SJCRH30 (cell line): ENCODE measurements at regions not wholly inside any gene's neighbourhood (a gene's known extent, or its start where the extent isn't known, plus 50 kb on each side); places are given as distances from the start of the nearest gene placed in this dataset.
"Not testable (repeated sequence)": the region's sequence is repeated elsewhere in the genome, so short reads cannot be mapped to it uniquely, and the experiment has no call there.

Experiments used
- DNase-seq, 2 experiments: peaks; one replicate each; pipeline ENCODE4 v3.0.0-alpha.2; 2015 to 2020
- H3K27ac ChIP-seq: fragments of 250-450 bp; sonication (Bioruptor Pico); 2 replicates; pipeline ENCODE4 v1.5.1; 2020; ENCODE audit warnings: mild to moderate bottlenecking, moderate library complexity
- H3K27me3 ChIP-seq: fragments of 250-450 bp; sonication (Bioruptor Pico); 2 replicates; pipeline ENCODE4 v1.5.1; 2020; ENCODE audit warnings: mild to moderate bottlenecking, moderate library complexity
- H3K36me3 ChIP-seq: fragments of 250-450 bp; sonication (Bioruptor Pico); 2 replicates; pipeline ENCODE4 v1.5.1; 2020; ENCODE audit warnings: mild to moderate bottlenecking, moderate library complexity
- H3K4me1 ChIP-seq: fragments of 250-450 bp; sonication (Bioruptor Pico); 2 replicates; pipeline ENCODE4 v1.5.1; 2020; ENCODE audit warnings: mild to moderate bottlenecking, moderate library complexity
- H3K4me3 ChIP-seq: fragments of 250-450 bp; sonication (Bioruptor Pico); 2 replicates; pipeline ENCODE4 v1.5.1; 2020; ENCODE audit warnings: mild to moderate bottlenecking, moderate library complexity
- H3K9me3 ChIP-seq: fragments of 250-450 bp; sonication (Bioruptor Pico); replicated peaks from 2 replicates; pipeline ENCODE4 v1.5.1; 2020; ENCODE audit warnings: mild to moderate bottlenecking, moderate library complexity

- Histone ChIP-seq H3K27ac (no peak overlapping the region), H3K27me3 (0 out of 2 replicates have a peak, but pooled peaks cover 4% of the 10 kb centered on the region), H3K4me1 (no peaks in the 10 kb centered on the region), H3K9me3 (no peaks in the 10 kb centered on the region), H3K36me3 (no peaks in the 10 kb centered on the region), H3K4me3 (no peak overlapping the region)
- peak; percentile 22 to 67 for DNase-seq
Observed at GRCh38 chr10:80924063-80924952, 386.6 kb downstream of the SH2D4B start.

DNA sequence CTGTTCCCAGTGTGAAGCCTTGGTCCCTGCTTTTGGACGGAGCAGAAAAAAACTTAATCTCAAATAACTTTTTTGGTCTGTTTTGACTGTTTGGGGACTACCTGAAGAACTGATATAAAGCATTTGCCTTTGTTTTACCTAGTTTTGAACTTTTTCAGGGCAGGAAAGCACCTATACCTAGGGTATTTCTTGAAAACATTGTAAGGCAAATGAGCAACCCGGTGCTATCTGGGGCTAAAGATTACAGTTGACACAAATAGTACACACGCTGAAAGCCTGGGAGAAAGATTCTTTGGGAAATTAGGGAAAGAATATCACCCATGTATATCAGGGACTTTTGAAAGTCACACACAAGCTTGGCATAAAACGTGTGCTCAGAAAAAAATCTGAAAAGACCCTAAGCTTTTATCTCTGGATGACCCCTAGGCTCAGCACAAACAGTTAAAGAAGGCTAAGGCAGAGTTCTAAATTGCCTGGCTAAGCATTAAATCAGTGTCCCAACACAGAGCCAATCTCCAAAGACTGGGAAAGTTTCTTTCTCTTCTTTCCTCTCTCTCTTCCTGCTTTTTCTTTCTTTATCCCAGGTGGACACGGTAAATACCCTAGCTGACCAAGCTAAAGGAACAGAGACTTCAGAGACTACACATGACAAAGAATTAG, 389.8 kb downstream of the SH2D4B start:
- Histone ChIP-seq H3K4me1 (no peaks in the 10 kb centered on the region), H3K27ac (no peak overlapping the region), H3K36me3 (no peaks in the 10 kb centered on the region), H3K9me3 (no peaks in the 10 kb centered on the region), H3K4me3 (no peak overlapping the region), H3K27me3 (0 out of 2 replicates have a peak, but pooled peaks cover 4% of the 10 kb centered on the region)
- no peak for DNase-seq

DNA sequence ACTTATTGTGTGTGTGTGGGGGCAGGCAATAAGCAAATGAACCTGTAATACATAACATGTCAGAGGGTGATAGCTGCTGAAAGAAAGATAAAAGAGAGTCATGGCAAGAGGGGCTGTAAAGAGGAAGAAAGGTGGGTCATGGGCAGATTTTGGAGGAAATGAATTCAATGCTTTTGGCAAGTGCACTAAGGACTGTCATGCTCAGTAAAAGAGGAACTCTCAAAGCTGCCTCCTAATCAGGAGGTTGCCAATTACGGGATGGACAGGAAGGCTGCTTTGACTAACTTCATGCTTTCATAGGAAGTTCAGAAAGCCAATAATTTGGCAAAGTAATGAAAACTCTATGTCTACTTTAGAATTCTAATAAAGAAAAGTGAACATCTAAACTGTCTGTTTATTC, 401.2 kb downstream of the SH2D4B start:
- no peak for DNase-seq
- H3K27me3 ChIP-seq = no peaks in the 10 kb centered on the region

DNA sequence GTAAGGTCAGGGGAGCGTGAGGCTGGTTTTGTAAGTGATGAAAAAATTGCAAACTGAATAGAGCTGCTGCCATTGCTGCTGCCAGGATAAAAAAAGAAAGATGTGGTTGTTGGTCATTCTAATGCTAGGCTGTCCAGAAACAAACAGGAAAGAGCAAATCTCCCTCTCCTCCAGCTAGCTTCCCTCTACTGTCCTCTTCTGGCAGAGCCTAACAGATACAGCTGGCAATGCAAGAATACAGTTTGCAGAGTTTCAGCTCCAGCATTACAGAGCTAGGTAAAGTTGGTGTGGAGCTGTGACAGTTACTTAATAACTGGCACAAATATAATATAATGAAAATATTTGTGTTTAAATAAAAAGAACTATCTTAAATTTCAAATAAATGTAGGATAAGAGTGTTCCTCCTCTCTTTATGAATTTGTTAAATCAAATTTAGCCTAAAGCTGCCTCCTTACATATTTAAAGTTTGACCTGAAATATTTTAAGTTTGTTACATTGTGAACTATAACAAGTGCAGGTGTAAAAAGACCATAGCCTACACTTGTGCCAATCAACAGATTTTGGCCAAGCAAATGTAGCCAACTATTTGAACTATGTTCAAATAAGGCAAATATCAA, 407.7 kb downstream of the SH2D4B start:
- peak in 1 of 2 experiments; percentile 9 for DNase-seq
- no peaks in the 10 kb centered on the region for H3K9me3 ChIP-seq
- H3K4me1 ChIP-seq = no peaks in the 10 kb centered on the region
- no peak overlapping the region for H3K27ac ChIP-seq
- H3K36me3 ChIP-seq = no peaks in the 10 kb centered on the region
- H3K4me3 ChIP-seq = no peak overlapping the region
- H3K27me3 ChIP-seq = no peaks in the 10 kb centered on the region; the same call in 1 of the 2 replicates

More for the DNA sequence above, 401.2 kb downstream of the SH2D4B start:
- Histone ChIP-seq H3K9me3 (no peaks in the 10 kb centered on the region), H3K36me3 (no peaks in the 10 kb centered on the region), H3K4me3 (no peak overlapping the region), H3K27ac (no peak overlapping the region), H3K4me1 (no peaks in the 10 kb centered on the region)

DNA sequence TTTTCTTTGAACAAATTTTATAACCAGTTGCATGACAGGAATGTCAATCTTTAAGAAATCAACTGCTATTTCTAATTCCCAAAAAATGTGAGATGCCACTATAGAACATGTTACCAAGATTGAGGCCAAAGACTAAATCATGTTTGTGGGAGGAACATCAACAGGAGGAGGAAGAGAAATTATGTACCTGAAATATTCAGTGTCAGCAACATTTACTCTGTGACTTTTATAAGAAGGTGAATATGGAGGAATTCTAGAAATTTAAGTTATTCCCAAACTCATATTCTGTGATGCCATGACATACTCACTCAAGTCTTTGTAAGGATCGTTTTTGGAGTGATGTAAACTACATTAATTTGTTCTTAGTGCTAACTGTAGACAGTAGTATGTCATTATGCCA, 408.4 kb downstream of the SH2D4B start:
- Histone ChIP-seq H3K27me3 (no peaks in the 10 kb centered on the region; the same call in 1 of the 2 replicates), H3K4me3 (no peak overlapping the region), H3K9me3 (no peaks in the 10 kb centered on the region), H3K36me3 (no peaks in the 10 kb centered on the region), H3K27ac (no peak overlapping the region), H3K4me1 (no peaks in the 10 kb centered on the region)
- DNase-seq = no peak

DNA sequence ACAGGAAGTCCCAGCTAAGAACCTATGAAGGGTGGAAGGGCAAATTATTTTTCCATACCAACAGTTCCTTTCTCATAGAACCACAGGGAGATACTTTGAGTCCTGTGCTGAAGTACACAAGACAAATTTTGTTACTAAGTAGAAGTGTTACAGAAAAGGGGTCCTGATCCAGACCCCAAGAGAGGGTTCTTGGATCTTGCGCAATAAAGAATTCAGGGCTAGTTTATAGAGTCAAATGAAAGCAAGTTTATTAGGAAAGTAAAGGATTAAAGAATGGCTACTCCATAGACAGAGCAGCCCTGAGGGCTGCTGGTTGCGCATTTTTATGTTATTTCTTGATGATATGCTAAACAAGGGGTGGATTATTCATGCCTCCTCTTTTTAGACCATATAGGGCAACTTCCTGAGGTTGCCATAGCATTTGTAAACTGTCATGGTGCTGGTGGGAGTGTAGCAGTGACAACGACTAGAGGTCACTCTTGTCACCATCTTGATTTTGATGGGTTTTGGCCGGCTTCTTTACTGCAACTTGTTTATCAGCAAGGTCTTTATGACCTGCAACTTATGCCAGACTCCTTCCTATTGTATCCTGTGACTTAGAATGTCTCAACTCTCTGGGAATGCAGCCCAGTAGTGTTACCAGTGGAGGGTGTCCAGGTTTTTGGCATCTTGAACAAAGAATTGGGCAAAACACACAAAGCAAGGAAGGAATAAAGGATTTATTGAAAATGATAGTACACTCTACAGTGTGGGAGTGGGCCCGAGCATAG, 409.4 kb downstream of the SH2D4B start:
- Histone ChIP-seq H3K36me3 (no peaks in the 10 kb centered on the region), H3K4me3 (no peak overlapping the region), H3K27me3 (no peaks in the 10 kb centered on the region; the same call in 1 of the 2 replicates), H3K9me3 (no peaks in the 10 kb centered on the region), H3K27ac (no peak overlapping the region), H3K4me1 (no peaks in the 10 kb centered on the region)
- no peak for DNase-seq

DNA sequence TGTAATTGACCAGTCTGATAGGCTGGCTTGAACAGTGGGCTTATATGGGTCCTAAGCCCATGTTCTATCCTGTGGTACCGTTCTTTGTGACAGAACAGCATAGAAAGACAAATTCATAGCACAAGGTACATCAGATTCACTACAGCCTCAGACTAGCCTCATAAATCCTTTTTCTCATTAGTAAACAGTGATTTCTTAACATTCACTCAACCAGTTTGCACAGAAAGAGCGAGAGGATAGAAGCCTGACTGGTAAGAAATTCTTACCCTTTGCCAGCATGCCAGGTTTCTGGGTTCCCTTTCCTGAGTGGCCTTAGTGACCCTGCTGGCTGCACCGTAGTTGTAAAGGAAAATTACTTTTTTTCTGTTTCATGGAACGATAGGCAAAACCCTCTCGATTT, 412.1 kb downstream of the SH2D4B start:
- no peaks in the 10 kb centered on the region for H3K27me3 ChIP-seq
- no peak for DNase-seq
- no peak overlapping the region for H3K27ac ChIP-seq
- no peaks in the 10 kb centered on the region for H3K36me3 ChIP-seq
- H3K4me3 ChIP-seq = no peak overlapping the region
- H3K4me1 ChIP-seq = no peaks in the 10 kb centered on the region
- no peaks in the 10 kb centered on the region for H3K9me3 ChIP-seq

DNA sequence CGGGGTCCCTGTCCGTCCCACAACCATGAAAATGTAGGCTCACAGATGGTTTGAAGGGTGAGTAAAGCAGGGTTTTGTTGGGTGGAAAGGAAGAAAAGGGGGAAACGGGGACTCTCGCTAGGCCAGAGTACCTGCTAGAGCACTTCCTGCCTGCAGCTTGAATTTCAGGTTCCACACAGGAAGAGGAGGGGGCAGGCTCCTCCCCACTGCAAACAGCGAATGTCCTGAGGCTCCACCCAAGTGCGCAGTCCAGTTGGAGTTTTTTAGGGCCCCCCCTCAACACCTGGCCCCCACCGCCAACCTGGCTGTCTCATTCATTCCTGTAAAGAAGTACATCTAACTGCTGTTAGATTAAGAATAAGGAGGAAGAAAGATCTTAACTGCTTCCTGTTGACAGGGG, 414.7 kb downstream of the SH2D4B start:
- no peaks in the 10 kb centered on the region for H3K9me3 ChIP-seq
- no peaks in the 10 kb centered on the region for H3K4me1 ChIP-seq
- H3K27me3 ChIP-seq = no peaks in the 10 kb centered on the region
- no peak overlapping the region for H3K4me3 ChIP-seq
- no peak for DNase-seq
- H3K27ac ChIP-seq = no peak overlapping the region
- H3K36me3 ChIP-seq = no peaks in the 10 kb centered on the region

DNA sequence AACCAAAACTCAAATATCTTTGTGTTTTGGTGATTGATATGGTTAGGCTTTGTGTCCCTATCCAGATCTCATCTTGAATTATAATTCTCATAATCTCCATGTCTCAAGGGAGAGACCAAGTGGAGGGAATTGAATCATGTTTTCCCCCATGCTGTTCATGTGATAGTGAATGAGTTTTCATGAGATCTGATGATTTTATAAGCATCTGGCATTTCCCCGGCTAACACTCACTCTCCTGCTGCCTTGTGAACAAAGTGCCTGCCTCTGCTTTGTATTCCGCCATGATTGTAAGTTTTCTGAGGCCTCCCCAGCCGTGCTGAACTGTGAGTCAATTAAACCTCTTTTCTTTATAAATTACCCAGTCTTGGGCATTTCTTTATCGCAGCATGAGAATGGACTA, 419.5 kb downstream of the SH2D4B start:
- H3K9me3 ChIP-seq = no peaks in the 10 kb centered on the region
- H3K36me3 ChIP-seq = no peaks in the 10 kb centered on the region
- H3K4me3 ChIP-seq = no peak overlapping the region
- DNase-seq = no peak
- H3K4me1 ChIP-seq = no peaks in the 10 kb centered on the region
- H3K27me3 ChIP-seq = no peaks in the 10 kb centered on the region
- no peak overlapping the region for H3K27ac ChIP-seq

- Histone ChIP-seq H3K27ac (no peak overlapping the region), H3K4me3 (no peak overlapping the region), H3K27me3 (no peaks in the 10 kb centered on the region), H3K9me3 (no peaks in the 10 kb centered on the region), H3K4me1 (no peaks in the 10 kb centered on the region), H3K36me3 (no peaks in the 10 kb centered on the region)
- DNase-seq = no peak
Observed at GRCh38 chr10:80964179-80964578, 426.5 kb downstream of the SH2D4B start.

- H3K4me1 ChIP-seq = no peaks in the 10 kb centered on the region
- H3K4me3 ChIP-seq = no peak overlapping the region
- no peaks in the 10 kb centered on the region for H3K27me3 ChIP-seq
- H3K36me3 ChIP-seq = no peaks in the 10 kb centered on the region
- no peak for DNase-seq
- no peak overlapping the region for H3K27ac ChIP-seq
- no peaks in the 10 kb centered on the region for H3K9me3 ChIP-seq
Observed at GRCh38 chr10:80964955-80965614, 427.4 kb downstream of the SH2D4B start.

GRCh38 chr10:80966326-80966986, 428.8 kb downstream of the SH2D4B start:
- no peaks in the 10 kb centered on the region for H3K9me3 ChIP-seq
- H3K4me3 ChIP-seq = no peak overlapping the region
- no peaks in the 10 kb centered on the region for H3K36me3 ChIP-seq
- no peaks in the 10 kb centered on the region for H3K4me1 ChIP-seq
- no peak overlapping the region for H3K27ac ChIP-seq
- no peaks in the 10 kb centered on the region for H3K27me3 ChIP-seq
- no peak for DNase-seq

- H3K27ac ChIP-seq, H3K4me1 ChIP-seq, H3K4me3 ChIP-seq, H3K36me3 ChIP-seq, H3K9me3 ChIP-seq, H3K27me3 ChIP-seq, DNase-seq: not testable (repeated sequence)
Observed at GRCh38 chr10:80967357-80967756, 429.7 kb downstream of the SH2D4B start.

DNA sequence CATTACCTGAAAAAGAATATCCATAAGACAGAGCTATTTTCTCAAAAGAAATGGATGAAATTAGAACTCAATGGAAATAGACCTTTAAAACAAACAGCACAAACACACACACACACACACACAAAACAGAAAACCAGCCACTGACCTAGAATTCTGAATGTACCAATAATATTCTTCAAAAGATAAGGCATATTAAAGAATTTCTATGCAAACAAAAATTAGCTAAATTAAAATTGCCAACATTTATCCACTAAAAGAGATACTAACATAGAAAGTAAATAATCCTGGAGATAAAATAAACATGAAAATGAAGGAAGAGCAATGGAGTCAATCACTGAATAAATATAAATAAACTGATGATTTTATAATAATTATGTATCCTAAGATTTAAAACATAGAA, 431.2 kb downstream of the SH2D4B start:
- Histone ChIP-seq H3K27ac (no peak overlapping the region), H3K27me3 (no peaks in the 10 kb centered on the region), H3K9me3 (no peaks in the 10 kb centered on the region), H3K36me3 (no peaks in the 10 kb centered on the region), H3K4me3 (no peak overlapping the region), H3K4me1 (no peaks in the 10 kb centered on the region)
- DNase-seq = no peak
